Thoracic aorta (tissue), 2 donors: ENCODE measurements at regions not wholly inside any gene's neighbourhood (a gene's known extent, or its start where the extent isn't known, plus 50 kb on each side); places are given as distances from the start of the nearest gene placed in this dataset.

Experiments used
- ATAC-seq: fragments of 150-250 bp; one replicate; pipeline ENCODE4 v1.8.0; 2017; ENCODE audit warnings: low read depth; ENCODE audit not compliant: insufficient number of reproducible peaks, low FRiP score
- DNase-seq: peaks from one replicate; pipeline ENCODE4 v3.0.0-alpha.2; 2020; ENCODE audit warnings: low spot score
- H3K27ac ChIP-seq, 2 donors: fragments of 200-600 bp; sonication (generic); 1 replicate in 1 of 2; 2 replicates in 1 of 2; pipeline ENCODE4 v1.5.1; 2016; ENCODE audit warnings: mild to moderate bottlenecking in 2 of 2, moderate library complexity in 2 of 2
- H3K27me3 ChIP-seq: fragments of 200-600 bp; sonication (generic); replicated peaks from 2 replicates; pipeline ENCODE4 v1.6.0; 2016; ENCODE audit warnings: mild to moderate bottlenecking; ENCODE audit not compliant: insufficient read depth
- H3K36me3 ChIP-seq: fragments of 200-600 bp; sonication (generic); one replicate; pipeline ENCODE4 v1.5.1; 2016
- H3K4me1 ChIP-seq, 2 donors: fragments of 200-600 bp; sonication (generic); 1 replicate in 1 of 2; 2 replicates in 1 of 2; pipeline versions ENCODE4 v1.5.1 to v1.6.0; 2016; ENCODE audit warnings: low read depth in 2 of 2, mild to moderate bottlenecking in 1 of 2; ENCODE audit not compliant: control insufficient read depth in 1 of 2
- H3K4me3 ChIP-seq: fragments of 200-600 bp; sonication (generic); 2 replicates; pipeline ENCODE4 v1.5.1; 2016; ENCODE audit warnings: mild to moderate bottlenecking
- H3K9me3 ChIP-seq: fragments of 200-600 bp; sonication (generic); 2 replicates; pipeline ENCODE4 v1.5.1; 2016
- TF ChIP-seq, protein P1 (sequence below): fragments of 200-600 bp; sonication (generic); IDR thresholded peaks from one replicate; pipeline ENCODE4 v1.5.1; 2019; ENCODE audit warnings: antibody characterized with exemption

DNA sequence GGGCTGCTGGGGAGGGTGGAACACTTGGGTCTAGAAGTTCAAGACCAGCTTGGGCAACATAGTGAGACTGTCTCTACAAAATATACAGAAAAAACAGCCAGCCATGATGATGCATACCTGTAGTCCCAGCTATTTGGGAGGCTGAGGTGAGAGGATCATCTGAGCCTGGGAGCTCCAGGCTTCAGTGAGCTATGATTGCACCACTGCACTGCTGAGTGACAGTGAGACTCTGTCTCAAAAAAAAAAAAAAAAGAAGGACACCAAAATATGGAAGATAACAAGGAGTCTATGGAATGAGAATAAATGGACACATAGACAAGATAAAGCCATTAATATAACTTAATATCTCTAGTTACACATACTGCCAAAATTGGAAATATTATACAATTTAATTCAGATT, 62.7 kb upstream of the IL15 start:
- Histone ChIP-seq H3K4me3 (no peak overlapping the region), H3K4me1 (peaks cover 0 to 5% of the 10 kb centered on the region in 2 donors), H3K27ac (no peak overlapping the region), H3K27me3 (no peaks in the 10 kb centered on the region), H3K9me3 (no peaks in the 10 kb centered on the region), H3K36me3 (no peaks in the 10 kb centered on the region)
- TF ChIP-seq, protein P1, sequence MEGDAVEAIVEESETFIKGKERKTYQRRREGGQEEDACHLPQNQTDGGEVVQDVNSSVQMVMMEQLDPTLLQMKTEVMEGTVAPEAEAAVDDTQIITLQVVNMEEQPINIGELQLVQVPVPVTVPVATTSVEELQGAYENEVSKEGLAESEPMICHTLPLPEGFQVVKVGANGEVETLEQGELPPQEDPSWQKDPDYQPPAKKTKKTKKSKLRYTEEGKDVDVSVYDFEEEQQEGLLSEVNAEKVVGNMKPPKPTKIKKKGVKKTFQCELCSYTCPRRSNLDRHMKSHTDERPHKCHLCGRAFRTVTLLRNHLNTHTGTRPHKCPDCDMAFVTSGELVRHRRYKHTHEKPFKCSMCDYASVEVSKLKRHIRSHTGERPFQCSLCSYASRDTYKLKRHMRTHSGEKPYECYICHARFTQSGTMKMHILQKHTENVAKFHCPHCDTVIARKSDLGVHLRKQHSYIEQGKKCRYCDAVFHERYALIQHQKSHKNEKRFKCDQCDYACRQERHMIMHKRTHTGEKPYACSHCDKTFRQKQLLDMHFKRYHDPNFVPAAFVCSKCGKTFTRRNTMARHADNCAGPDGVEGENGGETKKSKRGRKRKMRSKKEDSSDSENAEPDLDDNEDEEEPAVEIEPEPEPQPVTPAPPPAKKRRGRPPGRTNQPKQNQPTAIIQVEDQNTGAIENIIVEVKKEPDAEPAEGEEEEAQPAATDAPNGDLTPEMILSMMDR: no peak
- DNase-seq (no peak), ATAC-seq (no peak)

DNA sequence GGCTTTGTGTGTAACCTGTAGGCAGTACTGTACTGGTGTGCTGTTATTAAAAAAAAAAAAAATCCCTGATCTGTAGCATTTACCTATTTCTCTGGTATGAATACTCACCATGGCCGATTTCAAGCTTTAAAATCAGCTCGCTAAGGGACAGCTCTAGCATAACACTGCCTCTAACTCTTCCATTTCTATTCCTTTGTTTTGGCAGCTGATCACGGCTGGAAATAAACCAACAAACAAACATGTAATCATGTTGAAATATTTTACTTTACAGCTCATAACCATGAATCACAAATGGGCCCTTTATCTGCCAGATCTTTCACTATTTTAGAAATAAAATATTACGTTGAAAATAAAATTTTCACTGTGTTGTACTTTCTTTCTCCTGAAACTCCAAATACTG, 60.5 kb upstream of the IL15 start:
- Histone ChIP-seq H3K4me1 (peaks cover 0 to 5% of the 10 kb centered on the region in 2 donors), H3K9me3 (no peaks in the 10 kb centered on the region), H3K4me3 (no peak overlapping the region), H3K36me3 (no peaks in the 10 kb centered on the region), H3K27ac (no peak overlapping the region), H3K27me3 (no peaks in the 10 kb centered on the region)
- ATAC-seq: no peak
- TF ChIP-seq, protein P1: no peak
- DNase-seq: no peak

DNA sequence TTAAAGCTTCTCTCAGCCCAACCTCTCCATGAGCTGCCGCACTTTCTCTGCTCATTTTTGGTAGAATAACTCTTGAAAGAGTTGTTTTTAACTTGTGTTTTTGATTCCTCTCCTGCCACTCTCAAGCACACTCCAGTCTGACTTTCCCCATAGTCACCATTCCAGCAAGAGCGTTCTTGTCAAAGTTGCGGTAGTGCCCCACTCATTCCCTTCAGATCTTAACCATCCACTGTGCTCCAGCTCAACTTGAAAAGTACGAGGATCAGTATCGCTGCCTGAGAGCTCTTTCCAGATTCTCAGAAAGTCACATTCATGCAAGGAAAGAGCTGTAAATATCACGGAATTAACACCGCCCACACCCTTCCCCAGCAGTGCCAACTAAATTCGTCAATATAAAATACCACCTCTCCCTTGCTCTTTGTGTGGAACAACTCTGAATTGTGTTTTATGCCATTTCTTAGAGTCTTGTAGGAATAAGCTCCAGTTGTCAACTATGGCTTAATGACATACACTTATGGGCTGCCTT, 59.7 kb upstream of the IL15 start:
- H3K4me1 ChIP-seq: peaks cover 0 to 5% of the 10 kb centered on the region in 2 donors
- no peak overlapping the region for H3K27ac ChIP-seq
- H3K4me3 ChIP-seq: no peak overlapping the region
- DNase-seq (no peak), ATAC-seq (no peak)
- H3K9me3 ChIP-seq: no peaks in the 10 kb centered on the region
- no peaks in the 10 kb centered on the region for H3K27me3 ChIP-seq
- no peaks in the 10 kb centered on the region for H3K36me3 ChIP-seq
- TF ChIP-seq, protein P1: no peak

DNA sequence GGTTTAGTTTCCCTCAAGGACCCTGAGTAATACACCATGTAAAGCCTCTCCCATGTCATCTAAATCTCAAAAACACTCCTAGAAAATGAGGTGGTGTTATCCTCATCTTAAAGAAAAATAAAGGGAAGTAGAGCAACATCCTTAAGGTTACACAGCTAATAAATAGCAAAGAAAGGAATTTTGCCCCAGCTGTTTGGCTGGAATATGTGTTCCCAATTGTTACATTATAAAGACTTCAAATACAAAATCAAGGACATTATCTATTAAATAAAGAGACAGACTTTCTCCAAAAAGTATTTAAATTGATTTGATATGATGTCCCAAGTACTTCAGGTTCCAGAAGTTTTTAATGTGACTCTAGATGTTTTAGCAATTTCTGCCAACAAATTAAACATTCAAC, 57.9 kb upstream of the IL15 start:
- Histone ChIP-seq H3K27ac (no peak overlapping the region), H3K9me3 (no peaks in the 10 kb centered on the region), H3K27me3 (no peaks in the 10 kb centered on the region), H3K36me3 (no peaks in the 10 kb centered on the region), H3K4me3 (no peak overlapping the region), H3K4me1 (peaks cover 0 to 5% of the 10 kb centered on the region in 2 donors)
- no peak for ATAC-seq
- no peak for DNase-seq
- TF ChIP-seq, protein P1: no peak

DNA sequence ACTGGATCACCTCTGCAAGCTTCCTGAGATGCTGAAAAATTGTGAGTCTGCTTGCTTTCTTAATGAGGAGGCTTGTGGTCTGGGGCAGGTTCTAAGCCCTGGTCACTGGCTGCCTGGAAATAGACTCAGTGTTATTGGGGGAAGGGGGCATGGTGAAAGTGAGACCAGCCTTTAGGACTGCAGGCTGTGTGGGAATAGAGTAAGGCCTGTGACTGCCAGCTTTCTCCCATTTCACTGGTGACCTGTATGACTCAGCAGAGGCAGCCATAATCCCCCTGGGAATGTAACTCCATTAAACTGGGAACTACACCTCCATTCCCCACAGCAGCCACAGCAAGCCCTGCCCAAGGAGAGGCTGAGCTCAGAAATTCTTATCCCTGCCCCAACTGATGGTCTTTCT, 55.9 kb upstream of the IL15 start:
- no peaks in the 10 kb centered on the region for H3K9me3 ChIP-seq
- TF ChIP-seq, protein P1: no peak
- DNase-seq: no peak
- H3K4me3 ChIP-seq: no peak overlapping the region
- no peaks in the 10 kb centered on the region for H3K36me3 ChIP-seq
- ATAC-seq: no peak
- H3K27me3 ChIP-seq: no peaks in the 10 kb centered on the region
- H3K4me1 ChIP-seq: peaks cover 0 to 5% of the 10 kb centered on the region in 2 donors
- H3K27ac ChIP-seq: no peak overlapping the region
